Spleen (tissue), 11 donors: ENCODE measurements at regions not wholly inside any gene's neighbourhood (a gene's known extent, or its start where the extent isn't known, plus 50 kb on each side); places are given as distances from the start of the nearest gene placed in this dataset.
"Not testable (repeated sequence)": the region's sequence is repeated elsewhere in the genome, so short reads cannot be mapped to it uniquely, and the experiment has no call there.

Experiments used
- DNase-seq: peaks from one replicate; pipeline ENCODE4 v3.0.0-alpha.2; 2020
- H3K27ac ChIP-seq, 8 donors: fragments of 200-600 bp; sonication (generic) in 7 of 8; 1 replicate in 4 of 8; 2 replicates in 4 of 8; pipeline versions ENCODE4 v1.5.0 to v1.8.0; 2016 to 2021; ENCODE audit warnings: inconsistent platforms in 4 of 8, mild to moderate bottlenecking in 4 of 8, moderate library complexity in 1 of 8
- H3K27me3 ChIP-seq, 7 donors: fragments of 200-600 bp; sonication (generic) in 6 of 7; replicated peaks in 1 of 7; 1 replicate in 4 of 7; 2 replicates in 3 of 7; pipeline versions ENCODE4 v1.5.0 to v1.8.0; 2016 to 2021; ENCODE audit warnings: inconsistent platforms in 3 of 7, mild to moderate bottlenecking in 1 of 7
- H3K36me3 ChIP-seq, 6 donors: fragments of 200-600 bp; sonication (generic) in 5 of 6; 1 replicate in 4 of 6; 2 replicates in 2 of 6; pipeline versions ENCODE4 v1.5.0 to v1.8.0; 2016 to 2021; ENCODE audit warnings: inconsistent platforms in 2 of 6
- H3K4me1 ChIP-seq, 6 donors: fragments of 200-600 bp; sonication (generic) in 5 of 6; 1 replicate in 3 of 6; 2 replicates in 3 of 6; pipeline versions ENCODE4 v1.5.0 to v1.8.0; 2016 to 2021; ENCODE audit warnings: inconsistent platforms in 3 of 6
- H3K4me3 ChIP-seq, 8 donors: fragments of 200-600 bp; sonication (generic) in 7 of 8; 1 replicate in 4 of 8; 2 replicates in 4 of 8; pipeline versions ENCODE4 v1.5.0 to v1.8.0; 2016 to 2021; ENCODE audit warnings: inconsistent platforms in 4 of 8, mild to moderate bottlenecking in 4 of 8, moderate library complexity in 2 of 8
- H3K9me3 ChIP-seq, 8 donors: fragments of 200-600 bp; sonication (generic) in 7 of 8; 1 replicate in 4 of 8; 2 replicates in 4 of 8; pipeline versions ENCODE4 v1.5.0 to v1.8.0; 2016 to 2021; ENCODE audit warnings: inconsistent platforms in 4 of 8
- CTCF ChIP-seq, 11 experiments: fragments of 200-600 bp in 7 of 11; fragments of 450-650 bp in 4 of 11; sonication (generic) in 4 of 11; IDR thresholded peaks in 8 of 11; conservative IDR thresholded peaks in 3 of 11; 1 replicate in 7 of 11; 2 replicates in 4 of 11; pipeline versions ENCODE4 v1.4.0 to v1.8.0; 2016 to 2021; ENCODE audit warnings: antibody characterized with exemption in 11 of 11, inconsistent platforms in 4 of 11, mild to moderate bottlenecking in 1 of 11
- POLR2A ChIP-seq, 3 donors: fragments of 450-650 bp; IDR thresholded peaks; one replicate each; pipeline ENCODE4 v1.5.1; 2017; ENCODE audit warnings: antibody characterized with exemption in 3 of 3, mild to moderate bottlenecking in 1 of 3
- POLR2AphosphoS5 ChIP-seq, 3 donors: sonication (generic); formaldehyde crosslinking; IDR thresholded peaks; one replicate each; pipeline ENCODE4 v1.5.1; 2017; ENCODE audit warnings: antibody characterized with exemption in 3 of 3
- WGBS, 5 donors: extraction: QIAGEN DNeasy Blood & Tissue Kit in 3 of 5; methylation state at CpG; one replicate each; pipeline versions ENCODE4 v1.1.5 to v1.1.7; 2013 to 2018; 5-methylcytosine and 5-hydroxymethylcytosine counted together
- intact Hi-C: fragments of 100-400 bp; cut with DNase I; formaldehyde crosslinking; loops from one replicate; pipeline ENCODE4 v1.15.0; 2023; ENCODE audit warnings: low total_unique reads
- donor health status: healthy with polysubstance abuse.
- donor health status: DM: no; HTN: no; CAD: no; lungs with moderate emphysema.
- donor health status: DM: no; HTN: no; CAD: no.
- donor health status: Bipolar disorder and iron deficiency.
- donor health status: healthy.
- donor health status: DM: no; HTN: no; CAD: no.
- donor health status: DM: yes; HTN: yes; CAD: no.

- Histone ChIP-seq H3K36me3 (no peaks in the 10 kb centered on the region), H3K27me3 (no peaks in the 10 kb centered on the region), H3K4me1 (no peaks in the 10 kb centered on the region), H3K27ac (no peak overlapping the region), H3K4me3 (no peak overlapping the region), H3K9me3 (no peaks in the 10 kb centered on the region)
- DNase-seq, result no peak
- 90 to 94% (median 92%) methylated on average over 2 of the region's 2 CpGs for whole genome bisulfite sequencing, 5 donors
- TF ChIP-seq POLR2A (IDR thresholded peaks at IDR 0.05) (no peak), CTCF (IDR thresholded peaks at IDR 0.05 in 8 of 11, conservative IDR thresholded peaks at IDR 0.05 in 3 of 11) (no peak), POLR2AphosphoS5 (IDR thresholded peaks at IDR 0.05) (no peak)
- intact Hi-C loops, result no loop called here
These were observed 496.3 kb downstream of the TFAP2B start for GRCh38 chr6:51314965-51315364.

- Histone ChIP-seq H3K4me1 (no peaks in the 10 kb centered on the region), H3K36me3 (no peaks in the 10 kb centered on the region), H3K27me3 (no peaks in the 10 kb centered on the region), H3K4me3 (no peak overlapping the region), H3K9me3 (no peaks in the 10 kb centered on the region), H3K27ac (no peak overlapping the region)
- TF ChIP-seq POLR2A (IDR thresholded peaks at IDR 0.05) (no peak), POLR2AphosphoS5 (IDR thresholded peaks at IDR 0.05) (no peak), CTCF (IDR thresholded peaks at IDR 0.05 in 8 of 11, conservative IDR thresholded peaks at IDR 0.05 in 3 of 11) (no peak)
- WGBS, 5 donors, result 62 to 77% (median 63%) methylated on average over 5 of the region's 5 CpGs
- no peak for DNase-seq
- intact Hi-C loops, result no loop called here
These were observed 500.0 kb downstream of the TFAP2B start for GRCh38 chr6:51318674-51319073.

- H3K36me3 ChIP-seq, H3K27ac ChIP-seq, intact Hi-C loops, H3K9me3 ChIP-seq, DNase-seq, H3K4me3 ChIP-seq, H3K4me1 ChIP-seq, H3K27me3 ChIP-seq: not testable (repeated sequence)
- 86 to 99% (median 91%) methylated on average over 3 of the region's 3 CpGs for WGBS, 5 donors
These were observed 502.8 kb downstream of the TFAP2B start for GRCh38 chr6:51321477-51321876.

- DNase-seq, result no peak
- no peaks in the 10 kb centered on the region for H3K4me1 ChIP-seq
- TF ChIP-seq POLR2AphosphoS5 (IDR thresholded peaks at IDR 0.05) (no peak), CTCF (IDR thresholded peaks at IDR 0.05 in 8 of 11, conservative IDR thresholded peaks at IDR 0.05 in 3 of 11) (no peak), POLR2A (IDR thresholded peaks at IDR 0.05) (no peak)
- intact Hi-C loops, result no loop called here
- no peaks in the 10 kb centered on the region for H3K36me3 ChIP-seq
- H3K27ac ChIP-seq, result no peak overlapping the region
- H3K4me3 ChIP-seq, result no peak overlapping the region
- H3K27me3 ChIP-seq, result no peaks in the 10 kb centered on the region
- no peaks in the 10 kb centered on the region for H3K9me3 ChIP-seq
These were observed 503.8 kb downstream of the TFAP2B start for GRCh38 chr6:51322505-51322904.

- Histone ChIP-seq H3K4me3 (no peak overlapping the region), H3K9me3 (no peaks in the 10 kb centered on the region), H3K27ac (no peak overlapping the region), H3K27me3 (no peaks in the 10 kb centered on the region), H3K36me3 (no peaks in the 10 kb centered on the region), H3K4me1 (no peaks in the 10 kb centered on the region)
- intact Hi-C loops, result no loop called here
- 21 to 77% (median 31%) methylated on average over 1 of the region's 1 CpG for WGBS, 5 donors
- no peak for DNase-seq
- TF ChIP-seq POLR2A (IDR thresholded peaks at IDR 0.05), result no peak
- no peak for TF ChIP-seq CTCF (IDR thresholded peaks at IDR 0.05 in 8 of 11, conservative IDR thresholded peaks at IDR 0.05 in 3 of 11)
- no peak for TF ChIP-seq POLR2AphosphoS5 (IDR thresholded peaks at IDR 0.05)
These were observed 504.4 kb downstream of the TFAP2B start for GRCh38 chr6:51323056-51323455.
